Keratinocyte (primary cell): ENCODE measurements at regions not wholly inside any gene's neighbourhood (a gene's known extent, or its start where the extent isn't known, plus 50 kb on each side); places are given as distances from the start of the nearest gene placed in this dataset.

ENCODE experiments used
- EZH2 ChIP-seq: IDR thresholded peaks from one replicate; pipeline ENCODE4 v1.6.1; 2012; ENCODE audit warnings: inconsistent platforms, mild to moderate bottlenecking, low read length, moderate library complexity
- TF ChIP-seq, protein P1 (sequence below), 3 experiments: IDR thresholded peaks in 1 of 3; conservative IDR thresholded peaks in 1 of 3; optimal IDR thresholded peaks in 1 of 3; 2 replicates in 2 of 3; 3 replicates in 1 of 3; pipeline versions ENCODE3 to v1.5.1; 2011; ENCODE audit warnings: low read length in 3 of 3, mild to moderate bottlenecking in 3 of 3, moderate library complexity in 2 of 3, control low read depth in 1 of 3, inconsistent platforms in 1 of 3; ENCODE audit not compliant: insufficient read depth in 2 of 3; ENCODE audit errors: extremely low read depth in 1 of 3

DNA sequence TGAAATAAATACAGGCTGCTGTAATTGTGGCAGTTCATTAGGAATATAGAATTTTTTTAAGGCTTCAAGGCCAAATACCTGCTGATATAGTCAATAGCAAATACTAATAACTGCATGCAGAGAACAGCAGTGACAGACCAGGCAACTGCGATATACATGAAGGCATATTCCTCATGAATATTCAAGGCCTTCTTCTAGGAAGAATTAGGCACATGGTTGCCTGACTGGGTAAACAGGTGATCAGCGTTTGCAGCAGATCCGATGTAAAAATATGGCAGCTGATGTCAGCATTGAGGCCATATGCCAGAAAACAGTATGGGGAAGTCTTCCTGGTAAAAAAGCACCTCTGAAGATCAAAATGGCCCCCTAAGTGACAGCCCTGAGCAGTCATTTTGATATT, 629.7 kb downstream of the UQCRFS1 start:
- no peak for TF ChIP-seq EZH2
- TF ChIP-seq, protein P1, sequence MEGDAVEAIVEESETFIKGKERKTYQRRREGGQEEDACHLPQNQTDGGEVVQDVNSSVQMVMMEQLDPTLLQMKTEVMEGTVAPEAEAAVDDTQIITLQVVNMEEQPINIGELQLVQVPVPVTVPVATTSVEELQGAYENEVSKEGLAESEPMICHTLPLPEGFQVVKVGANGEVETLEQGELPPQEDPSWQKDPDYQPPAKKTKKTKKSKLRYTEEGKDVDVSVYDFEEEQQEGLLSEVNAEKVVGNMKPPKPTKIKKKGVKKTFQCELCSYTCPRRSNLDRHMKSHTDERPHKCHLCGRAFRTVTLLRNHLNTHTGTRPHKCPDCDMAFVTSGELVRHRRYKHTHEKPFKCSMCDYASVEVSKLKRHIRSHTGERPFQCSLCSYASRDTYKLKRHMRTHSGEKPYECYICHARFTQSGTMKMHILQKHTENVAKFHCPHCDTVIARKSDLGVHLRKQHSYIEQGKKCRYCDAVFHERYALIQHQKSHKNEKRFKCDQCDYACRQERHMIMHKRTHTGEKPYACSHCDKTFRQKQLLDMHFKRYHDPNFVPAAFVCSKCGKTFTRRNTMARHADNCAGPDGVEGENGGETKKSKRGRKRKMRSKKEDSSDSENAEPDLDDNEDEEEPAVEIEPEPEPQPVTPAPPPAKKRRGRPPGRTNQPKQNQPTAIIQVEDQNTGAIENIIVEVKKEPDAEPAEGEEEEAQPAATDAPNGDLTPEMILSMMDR (optimal IDR thresholded peaks at IDR 0.05 in 1 of 3, IDR thresholded peaks at IDR 0.05 in 1 of 3, conservative IDR thresholded peaks at IDR 0.05 in 1 of 3; ENCODE audit: extremely low read depth in 1 of 3, insufficient read depth in 2 of 3, low read length in 3 of 3): no peak
